Upper lobe of left lung (tissue), 6 donors: ENCODE measurements at regions not wholly inside any gene's neighbourhood (a gene's known extent, or its start where the extent isn't known, plus 50 kb on each side); places are given as distances from the start of the nearest gene placed in this dataset.

Experiments
- ATAC-seq, 2 donors: fragments of 200-7000 bp; cut with Tn5 transposase; one replicate each; pipeline ENCODE4 v1.9.1; 2022; ENCODE audit warnings: mild to moderate bottlenecking in 2 of 2, moderate library complexity in 2 of 2; ENCODE audit not compliant: low FRiP score in 2 of 2
- DNase-seq, 2 donors: peaks; one replicate each; pipeline ENCODE4 v3.0.0-alpha.2; 2019 to 2020
- H3K27ac ChIP-seq, 4 donors: fragments of 200-600 bp; sonication (generic); one replicate each; pipeline ENCODE4 v1.5.1; 2016 to 2019
- H3K27me3 ChIP-seq, 4 donors: fragments of 200-600 bp; sonication (generic); one replicate each; pipeline ENCODE4 v1.5.1; 2017 to 2019
- H3K36me3 ChIP-seq, 4 donors: fragments of 200-600 bp; sonication (generic); one replicate each; pipeline ENCODE4 v1.5.1; 2016 to 2019
- H3K4me1 ChIP-seq, 4 donors: fragments of 200-600 bp; sonication (generic); one replicate each; pipeline ENCODE4 v1.5.1; 2018 to 2019
- H3K4me3 ChIP-seq, 4 donors: fragments of 200-600 bp; sonication (generic); one replicate each; pipeline ENCODE4 v1.5.1; 2017 to 2019; ENCODE audit warnings: mild to moderate bottlenecking in 2 of 4, moderate library complexity in 1 of 4
- H3K9me3 ChIP-seq, 4 donors: fragments of 200-600 bp; sonication (generic); one replicate each; pipeline ENCODE4 v1.5.1; 2018 to 2019
- CTCF ChIP-seq, 6 experiments: fragments of 450-650 bp in 4 of 6; fragments of 200-600 bp in 2 of 6; sonication (generic) in 2 of 6; IDR thresholded peaks; one replicate each; pipeline ENCODE4 v1.5.1; 2016 to 2019; ENCODE audit warnings: antibody characterized with exemption in 6 of 6
- EP300 ChIP-seq, 4 donors: sonication (generic); formaldehyde crosslinking; IDR thresholded peaks; one replicate each; pipeline ENCODE4 v1.5.1; 2017; ENCODE audit warnings: antibody characterized with exemption in 4 of 4, control low read depth in 2 of 4
- POLR2A ChIP-seq, 4 donors: fragments of 450-650 bp; IDR thresholded peaks; one replicate each; pipeline ENCODE4 v1.5.1; 2016 to 2017; ENCODE audit warnings: antibody characterized with exemption in 4 of 4, mild to moderate bottlenecking in 2 of 4
- POLR2AphosphoS5 ChIP-seq, 2 donors: sonication (generic); formaldehyde crosslinking; IDR thresholded peaks; one replicate each; pipeline ENCODE4 v1.5.1; 2017; ENCODE audit warnings: antibody characterized with exemption in 2 of 2
- WGBS, 2 donors: methylation state at CpG; one replicate each; pipeline ENCODE4 v1.1.5; 2017 to 2018; 5-methylcytosine and 5-hydroxymethylcytosine counted together
- donor health status: DM: no; HTN: no; CAD: no; lungs with moderate emphysema.
- donor health status: DM: no; HTN: yes; CAD: no; lungs with severe emphysema.

GRCh38 chr4:116453127-116453526 lies 632.2 kb downstream of the TRAM1L1 start:
- no peak for TF ChIP-seq EP300 (IDR thresholded peaks at IDR 0.05)
- no peak for TF ChIP-seq POLR2AphosphoS5 (IDR thresholded peaks at IDR 0.05)
- no peak for TF ChIP-seq CTCF (IDR thresholded peaks at IDR 0.05)
- TF ChIP-seq POLR2A (IDR thresholded peaks at IDR 0.05), result no peak
- Histone ChIP-seq H3K27me3 (no peaks in the 10 kb centered on the region), H3K4me1 (no peaks in the 10 kb centered on the region), H3K9me3 (peaks cover 0 to 6% (median 0%) of the 10 kb centered on the region in 4 donors), H3K36me3 (no peaks in the 10 kb centered on the region), H3K4me3 (no peak overlapping the region), H3K27ac (no peak overlapping the region)
- WGBS, 2 donors, result 95 to 97% methylated on average over 19 of the region's 19 CpGs
- ATAC-seq, result no peak
- DNase-seq, result peak in 1 of 2 donors; percentile 36

GRCh38 chr4:116449764-116450163 lies 635.6 kb downstream of the TRAM1L1 start:
- 62 to 76% methylated on average over 2 of the region's 2 CpGs for WGBS, 2 donors
- ATAC-seq, result no peak

GRCh38 chr4:116444117-116444516 lies 641.3 kb downstream of the TRAM1L1 start:
- H3K9me3 ChIP-seq, result no peaks in the 10 kb centered on the region
- H3K27ac ChIP-seq, result no peak overlapping the region
- no peaks in the 10 kb centered on the region for H3K27me3 ChIP-seq
- DNase-seq, result no peak
- ATAC-seq, result no peak
- no peak overlapping the region for H3K4me3 ChIP-seq
- H3K36me3 ChIP-seq, result no peaks in the 10 kb centered on the region
- no peaks in the 10 kb centered on the region for H3K4me1 ChIP-seq
- TF ChIP-seq POLR2A (IDR thresholded peaks at IDR 0.05), result no peak

More at GRCh38 chr4:116449764-116450163, 635.6 kb downstream of the TRAM1L1 start:
- Histone ChIP-seq H3K36me3 (no peaks in the 10 kb centered on the region), H3K27ac (no peak overlapping the region), H3K4me3 (no peak overlapping the region), H3K4me1 (no peaks in the 10 kb centered on the region), H3K9me3 (peaks cover 0 to 6% (median 0%) of the 10 kb centered on the region in 4 donors), H3K27me3 (no peaks in the 10 kb centered on the region)
- no peak for TF ChIP-seq EP300 (IDR thresholded peaks at IDR 0.05)
- no peak for TF ChIP-seq POLR2A (IDR thresholded peaks at IDR 0.05)
- TF ChIP-seq CTCF (IDR thresholded peaks at IDR 0.05), result no peak
- no peak for TF ChIP-seq POLR2AphosphoS5 (IDR thresholded peaks at IDR 0.05)
- no peak for DNase-seq

GRCh38 chr4:116438981-116439729 lies 646.2 kb downstream of the TRAM1L1 start:
- ATAC-seq, result no peak
- no peaks in the 10 kb centered on the region for H3K9me3 ChIP-seq
- DNase-seq, result no peak
- TF ChIP-seq POLR2A (IDR thresholded peaks at IDR 0.05) (no peak), POLR2AphosphoS5 (IDR thresholded peaks at IDR 0.05) (no peak), CTCF (IDR thresholded peaks at IDR 0.05) (no peak), EP300 (IDR thresholded peaks at IDR 0.05) (no peak)
- H3K36me3 ChIP-seq, result no peaks in the 10 kb centered on the region
- H3K27ac ChIP-seq, result no peak overlapping the region
- H3K4me3 ChIP-seq, result no peak overlapping the region
- 67 to 68% methylated on average over 1 of the region's 1 CpG for WGBS, 2 donors
- H3K4me1 ChIP-seq, result no peaks in the 10 kb centered on the region
- H3K27me3 ChIP-seq, result no peaks in the 10 kb centered on the region

- no peak for DNase-seq
- TF ChIP-seq POLR2A (IDR thresholded peaks at IDR 0.05) (no peak), EP300 (IDR thresholded peaks at IDR 0.05) (no peak), POLR2AphosphoS5 (IDR thresholded peaks at IDR 0.05) (no peak), CTCF (IDR thresholded peaks at IDR 0.05) (no peak)
Observed at GRCh38 chr4:116438417-116438816, 647.0 kb downstream of the TRAM1L1 start.

More at GRCh38 chr4:116438417-116438816, 647.0 kb downstream of the TRAM1L1 start:
- H3K9me3 ChIP-seq, result no peaks in the 10 kb centered on the region
- H3K36me3 ChIP-seq, result no peaks in the 10 kb centered on the region
- H3K27me3 ChIP-seq, result no peaks in the 10 kb centered on the region
- ATAC-seq, result no peak
- no peaks in the 10 kb centered on the region for H3K4me1 ChIP-seq
- 26 to 44% methylated on average over 2 of the region's 2 CpGs for WGBS, 2 donors
- H3K4me3 ChIP-seq, result no peak overlapping the region
- no peak overlapping the region for H3K27ac ChIP-seq
